Breast epithelium (tissue), 4 donors: ENCODE measurements at regions not wholly inside any gene's neighbourhood (a gene's known extent, or its start where the extent isn't known, plus 50 kb on each side); places are given as distances from the start of the nearest gene placed in this dataset.

Experiments
- DNase-seq, 2 donors: peaks; one replicate each; pipeline ENCODE4 v3.0.0-alpha.2; 2019; ENCODE audit warnings: low spot score in 2 of 2
- H3K27ac ChIP-seq, 2 donors: fragments of 200-600 bp; sonication (generic) in 1 of 2; one replicate each; pipeline ENCODE4 v1.5.1; 2016 to 2019; ENCODE audit warnings: mild to moderate bottlenecking in 1 of 2
- H3K27me3 ChIP-seq, 2 donors: fragments of 200-600 bp; sonication (generic) in 1 of 2; one replicate each; pipeline versions ENCODE4 v1.5.1 to v1.6.0; 2017 to 2019; ENCODE audit warnings: control low read depth in 1 of 2, mild to moderate bottlenecking in 1 of 2
- H3K36me3 ChIP-seq: fragments of 200-600 bp; one replicate; pipeline ENCODE4 v1.5.1; 2019
- H3K4me1 ChIP-seq, 2 donors: fragments of 200-600 bp; sonication (generic); one replicate each; pipeline ENCODE4 v1.5.1; 2016 to 2019; ENCODE audit warnings: control low read depth in 1 of 2
- H3K4me3 ChIP-seq, 3 donors: fragments of 200-600 bp; sonication (generic); 1 replicate in 2 of 3; 2 replicates in 1 of 3; pipeline ENCODE4 v1.5.1; 2016 to 2019; ENCODE audit warnings: mild to moderate bottlenecking in 3 of 3, moderate library complexity in 2 of 3
- H3K9me3 ChIP-seq, 2 donors: fragments of 200-600 bp; sonication (generic) in 1 of 2; one replicate each; pipeline ENCODE4 v1.5.1; 2016 to 2019; ENCODE audit warnings: control low read depth in 1 of 2
- CTCF ChIP-seq, 3 donors: fragments of 450-650 bp; IDR thresholded peaks; one replicate each; pipeline ENCODE4 v1.5.1; 2016 to 2017; ENCODE audit warnings: antibody characterized with exemption in 3 of 3, mild to moderate bottlenecking in 3 of 3, moderate library complexity in 3 of 3
- POLR2A ChIP-seq: fragments of 450-650 bp; IDR thresholded peaks from one replicate; pipeline ENCODE4 v1.6.1; 2016; ENCODE audit warnings: antibody characterized with exemption, mild to moderate bottlenecking, moderate library complexity
- POLR2AphosphoS5 ChIP-seq, 3 donors: sonication (generic); formaldehyde crosslinking; IDR thresholded peaks; one replicate each; pipeline ENCODE4 v1.6.1; 2017; ENCODE audit warnings: antibody characterized with exemption in 3 of 3
- intact Hi-C: fragments of 100-400 bp; cut with DNase I; formaldehyde crosslinking; loops from one replicate; pipeline ENCODE4 v1.15.1; 2023; ENCODE audit warnings: low total_unique reads

GRCh38 chr14:71783786-71784185 lies 148.4 kb upstream of the RGS6 start:
- no peak overlapping the region for H3K27ac ChIP-seq
- intact Hi-C loops: no loop called here
- no peaks in the 10 kb centered on the region for H3K4me1 ChIP-seq

GRCh38 chr14:71789005-71789404 lies 143.2 kb upstream of the RGS6 start:
- Histone ChIP-seq H3K9me3 (peaks cover 0 to 14% of the 10 kb centered on the region in 2 donors), H3K27me3 (no peaks in the 10 kb centered on the region), H3K36me3 (no peaks in the 10 kb centered on the region), H3K27ac (no peak overlapping the region), H3K4me1 (no peaks in the 10 kb centered on the region), H3K4me3 (no peak overlapping the region)
- DNase-seq: no peak
- TF ChIP-seq POLR2A (no peak), CTCF (IDR thresholded peaks at IDR 0.05) (no peak), POLR2AphosphoS5 (IDR thresholded peaks at IDR 0.05) (no peak)
- intact Hi-C loops: no loop called here

More at GRCh38 chr14:71783786-71784185, 148.4 kb upstream of the RGS6 start:
- Histone ChIP-seq H3K4me3 (peak overlapping the region in 1 of 3 donors; percentile 12), H3K9me3 (no peaks in the 10 kb centered on the region), H3K36me3 (no peaks in the 10 kb centered on the region), H3K27me3 (no peaks in the 10 kb centered on the region)
- TF ChIP-seq POLR2AphosphoS5 (IDR thresholded peaks at IDR 0.05) (no peak), CTCF (IDR thresholded peaks at IDR 0.05) (no peak), POLR2A (no peak)
- DNase-seq: no peak

GRCh38 chr14:71799841-71800240 lies 132.4 kb upstream of the RGS6 start:
- intact Hi-C loops: no loop called here

GRCh38 chr14:71800878-71801277 lies 131.4 kb upstream of the RGS6 start:
- TF ChIP-seq POLR2A (no peak), CTCF (IDR thresholded peaks at IDR 0.05) (no peak), POLR2AphosphoS5 (IDR thresholded peaks at IDR 0.05) (no peak)
- intact Hi-C loops: no loop called here
- no peaks in the 10 kb centered on the region for H3K36me3 ChIP-seq
- H3K4me1 ChIP-seq: no peaks in the 10 kb centered on the region
- no peaks in the 10 kb centered on the region for H3K9me3 ChIP-seq
- H3K27ac ChIP-seq: no peak overlapping the region
- H3K4me3 ChIP-seq: no peak overlapping the region
- H3K27me3 ChIP-seq: no peaks in the 10 kb centered on the region
- no peak for DNase-seq

More at GRCh38 chr14:71799841-71800240, 132.4 kb upstream of the RGS6 start:
- no peaks in the 10 kb centered on the region for H3K9me3 ChIP-seq
- TF ChIP-seq POLR2AphosphoS5 (IDR thresholded peaks at IDR 0.05) (no peak), POLR2A (no peak), CTCF (IDR thresholded peaks at IDR 0.05) (no peak)
- H3K4me1 ChIP-seq: no peaks in the 10 kb centered on the region
- H3K27ac ChIP-seq: no peak overlapping the region
- H3K4me3 ChIP-seq: no peak overlapping the region
- H3K36me3 ChIP-seq: no peaks in the 10 kb centered on the region
- no peaks in the 10 kb centered on the region for H3K27me3 ChIP-seq
- no peak for DNase-seq

GRCh38 chr14:71803539-71804260 lies 128.5 kb upstream of the RGS6 start:
- intact Hi-C loops: no loop called here
- no peaks in the 10 kb centered on the region for H3K36me3 ChIP-seq
- no peaks in the 10 kb centered on the region for H3K9me3 ChIP-seq
- no peak for DNase-seq
- TF ChIP-seq POLR2A (no peak), POLR2AphosphoS5 (IDR thresholded peaks at IDR 0.05) (no peak), CTCF (IDR thresholded peaks at IDR 0.05) (no peak)
- no peaks in the 10 kb centered on the region for H3K4me1 ChIP-seq
- H3K4me3 ChIP-seq: no peak overlapping the region
- H3K27me3 ChIP-seq: no peaks in the 10 kb centered on the region
- no peak overlapping the region for H3K27ac ChIP-seq
